Right lobe of liver (tissue), 6 donors: ENCODE measurements at regions not wholly inside any gene's neighbourhood (a gene's known extent, or its start where the extent isn't known, plus 50 kb on each side); places are given as distances from the start of the nearest gene placed in this dataset.

Experiments used
- ATAC-seq, 4 donors: fragments of 200-7000 bp; cut with Tn5 transposase; one replicate each; pipeline ENCODE4 v1.9.1; 2020; ENCODE audit warnings: mild to moderate bottlenecking in 4 of 4, moderate library complexity in 4 of 4
- DNase-seq, 3 donors: peaks; one replicate each; pipeline ENCODE4 v3.0.0-alpha.2; 2020
- H3K27ac ChIP-seq, 3 donors: fragments of 200-600 bp; one replicate each; pipeline ENCODE4 v1.8.0; 2022
- H3K27me3 ChIP-seq, 2 donors: fragments of 200-600 bp; one replicate each; pipeline ENCODE4 v1.8.0; 2022
- H3K36me3 ChIP-seq, 4 donors: fragments of 200-600 bp; sonication (generic) in 1 of 4; one replicate each; pipeline versions ENCODE4 v1.5.1 to v1.8.0; 2017 to 2022; ENCODE audit warnings: control low read depth in 1 of 4
- H3K4me1 ChIP-seq, 4 donors: fragments of 200-600 bp; sonication (generic) in 1 of 4; one replicate each; pipeline versions ENCODE4 v1.5.1 to v1.8.0; 2017 to 2022; ENCODE audit warnings: control low read depth in 1 of 4
- H3K4me3 ChIP-seq, 3 donors: fragments of 200-600 bp; one replicate each; pipeline ENCODE4 v1.8.0; 2022
- H3K9me3 ChIP-seq, 4 donors: fragments of 200-600 bp; sonication (generic) in 1 of 4; one replicate each; pipeline versions ENCODE4 v1.5.1 to v1.8.0; 2017 to 2022; ENCODE audit warnings: control low read depth in 1 of 4
- CTCF ChIP-seq, 4 donors: fragments of 200-600 bp in 3 of 4; fragments of 450-650 bp in 1 of 4; IDR thresholded peaks; one replicate each; pipeline versions ENCODE4 v1.5.1 to v1.8.0; 2016 to 2022; ENCODE audit warnings: antibody characterized with exemption in 4 of 4, mild to moderate bottlenecking in 2 of 4
- POLR2A ChIP-seq: fragments of 450-650 bp; IDR thresholded peaks from one replicate; pipeline ENCODE4 v1.6.1; 2017; ENCODE audit warnings: antibody characterized with exemption, mild to moderate bottlenecking
- WGBS: methylation state at CpG from one replicate; pipeline ENCODE4 v1.1.6; 2018; ENCODE audit warnings: low coverage, low lambda C conversion rate; ENCODE audit not compliant: insufficient coverage; ENCODE audit errors: missing lambda C conversion rate; 5-methylcytosine and 5-hydroxymethylcytosine counted together
- intact Hi-C, 2 donors: fragments of 100-400 bp; cut with DNase I; formaldehyde crosslinking; loops; one replicate each; pipeline versions ENCODE4 v1.11.2 to v1.14.1; 2022
- donor health status: DM: no; HTN: yes; CAD: no.
- donor health status: DM: no; HTN: no; CAD: no.
- donor health status: DM: no; HTN: no; CAD: no.
- donor health status: DM: no; HTN: yes; CAD: no.
- donor health status: DM: no; HTN: yes; CAD: no.

GRCh38 chr2:8491296-8492027 lies 190.4 kb upstream of the ID2 start:
- no peak for ATAC-seq
- peaks cover 0 to 29% (median 0%) of the 10 kb centered on the region in 4 donors for H3K4me1 ChIP-seq
- H3K27me3 ChIP-seq, result no peaks in the 10 kb centered on the region
- no peak overlapping the region for H3K4me3 ChIP-seq
- 72% methylated on average over 17 of the region's 17 CpGs for WGBS
- DNase-seq, result no peak
- TF ChIP-seq POLR2A (no peak), CTCF (IDR thresholded peaks at IDR 0.05) (no peak)
- no peak overlapping the region for H3K27ac ChIP-seq
- H3K36me3 ChIP-seq, result no peaks in the 10 kb centered on the region
- intact Hi-C loops, result no loop called here
- H3K9me3 ChIP-seq, result no peaks in the 10 kb centered on the region

GRCh38 chr2:8494151-8494550 lies 187.7 kb upstream of the ID2 start:
- Histone ChIP-seq H3K4me3 (no peak overlapping the region), H3K27me3 (no peaks in the 10 kb centered on the region), H3K27ac (peak overlapping the region in 1 of 3 donors; percentile 2), H3K9me3 (no peaks in the 10 kb centered on the region), H3K36me3 (no peaks in the 10 kb centered on the region), H3K4me1 (peaks cover 0 to 29% (median 0%) of the 10 kb centered on the region in 4 donors)
- 79% methylated on average over 5 of the region's 9 CpGs for WGBS
- DNase-seq, result no peak
- ATAC-seq, result peak in 2 of 4 donors; percentile 3 to 15
- intact Hi-C loops, result no loop called here
- TF ChIP-seq POLR2A (no peak), CTCF (IDR thresholded peaks at IDR 0.05) (no peak)

DNA sequence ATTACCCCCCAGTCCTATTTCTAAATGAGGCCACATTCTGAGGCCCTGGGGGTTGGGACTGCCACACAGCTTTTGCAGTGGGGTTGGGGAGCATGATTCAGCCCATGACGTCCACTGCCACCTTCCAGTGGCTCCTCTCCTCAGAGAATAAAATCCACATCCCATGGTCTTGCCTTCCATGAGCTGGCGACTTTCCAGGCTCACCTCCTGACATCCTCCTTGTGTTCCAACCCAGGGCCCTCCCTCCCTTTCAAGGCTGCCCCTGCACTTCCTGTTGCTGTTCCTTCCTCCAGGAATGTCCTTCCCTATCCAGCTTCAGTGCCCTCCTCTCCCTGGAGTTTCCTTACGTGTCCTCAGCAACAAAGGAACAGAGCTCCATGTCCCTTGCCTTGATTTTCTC lies 187.3 kb upstream of the ID2 start:
- intact Hi-C loops, result no loop called here
- Histone ChIP-seq H3K9me3 (no peaks in the 10 kb centered on the region), H3K36me3 (no peaks in the 10 kb centered on the region), H3K27ac (peak overlapping the region in 1 of 3 donors; percentile 2), H3K4me1 (peaks cover 0 to 29% (median 0%) of the 10 kb centered on the region in 4 donors), H3K27me3 (no peaks in the 10 kb centered on the region), H3K4me3 (no peak overlapping the region)
- WGBS, result 84% methylated on average over 3 of the region's 3 CpGs
- ATAC-seq, result peak; percentile 6 to 58 (median 20)
- DNase-seq, result peak in 2 of 3 donors; percentile 56 to 61
- TF ChIP-seq POLR2A, result no peak
- no peak for TF ChIP-seq CTCF (IDR thresholded peaks at IDR 0.05)

- WGBS, result 70% methylated on average over 3 of the region's 12 CpGs
- ATAC-seq (no peak), DNase-seq (no peak)
- Histone ChIP-seq H3K4me3 (no peak overlapping the region), H3K36me3 (no peaks in the 10 kb centered on the region), H3K9me3 (no peaks in the 10 kb centered on the region), H3K27ac (no peak overlapping the region), H3K4me1 (peaks cover 0 to 34% (median 3%) of the 10 kb centered on the region in 4 donors), H3K27me3 (no peaks in the 10 kb centered on the region)
- intact Hi-C loops, result no loop called here
- TF ChIP-seq POLR2A (no peak), CTCF (IDR thresholded peaks at IDR 0.05) (no peak)
Observed at GRCh38 chr2:8495189-8495989, 186.5 kb upstream of the ID2 start.
